Tibial nerve (tissue), 4 donors: ENCODE measurements at regions not wholly inside any gene's neighbourhood (a gene's known extent, or its start where the extent isn't known, plus 50 kb on each side); places are given as distances from the start of the nearest gene placed in this dataset.
"Not testable (repeated sequence)": the region's sequence is repeated elsewhere in the genome, so short reads cannot be mapped to it uniquely, and the experiment has no call there.

Source experiments
- DNase-seq, 2 donors: peaks; one replicate each; pipeline ENCODE4 v3.0.0-alpha.2; 2019; ENCODE audit warnings: low spot score in 2 of 2
- H3K27ac ChIP-seq, 4 donors: fragments of 200-600 bp; sonication (generic) in 3 of 4; one replicate each; pipeline ENCODE4 v1.5.1; 2017 to 2019; ENCODE audit warnings: mild to moderate bottlenecking in 1 of 4
- H3K27me3 ChIP-seq, 2 donors: fragments of 200-600 bp; sonication (generic) in 1 of 2; one replicate each; pipeline versions ENCODE4 v1.5.1 to v1.6.0; 2017 to 2019
- H3K36me3 ChIP-seq, 3 donors: fragments of 200-600 bp; sonication (generic); one replicate each; pipeline ENCODE4 v1.5.1; 2018 to 2019
- H3K4me1 ChIP-seq, 4 donors: fragments of 200-600 bp; sonication (generic) in 3 of 4; one replicate each; pipeline ENCODE4 v1.5.1; 2017 to 2019
- H3K4me3 ChIP-seq, 4 donors: fragments of 200-600 bp; sonication (generic) in 3 of 4; one replicate each; pipeline ENCODE4 v1.5.1; 2017 to 2019; ENCODE audit warnings: mild to moderate bottlenecking in 1 of 4, moderate library complexity in 1 of 4
- H3K9me3 ChIP-seq, 4 donors: fragments of 200-600 bp; sonication (generic) in 3 of 4; one replicate each; pipeline ENCODE4 v1.5.1; 2017 to 2019
- EP300 ChIP-seq, 2 donors: sonication (generic); formaldehyde crosslinking; IDR thresholded peaks; one replicate each; pipeline ENCODE4 v1.6.1; 2017; ENCODE audit warnings: antibody characterized with exemption in 2 of 2, mild to moderate bottlenecking in 1 of 2
- POLR2A ChIP-seq, 2 donors: fragments of 450-650 bp; IDR thresholded peaks; one replicate each; pipeline ENCODE4 v1.6.1; 2017; ENCODE audit warnings: antibody characterized with exemption in 2 of 2, mild to moderate bottlenecking in 2 of 2, moderate library complexity in 2 of 2
- WGBS, 2 donors: methylation state at CpG; one replicate each; pipeline ENCODE4 v1.1.5; 2018; 5-methylcytosine and 5-hydroxymethylcytosine counted together
- TF ChIP-seq, protein P1 (sequence below), 5 experiments: fragments of 200-600 bp in 3 of 5; fragments of 450-650 bp in 2 of 5; sonication (generic) in 3 of 5; IDR thresholded peaks; one replicate each; pipeline ENCODE4 v1.5.1; 2016 to 2019; ENCODE audit warnings: antibody characterized with exemption in 5 of 5, mild to moderate bottlenecking in 3 of 5, moderate library complexity in 2 of 5

- no peak overlapping the region for H3K4me3 ChIP-seq
- WGBS, 2 donors, result 43 to 51% methylated on average over 4 of the region's 4 CpGs
- no peaks in the 10 kb centered on the region for H3K4me1 ChIP-seq
- TF ChIP-seq EP300 (IDR thresholded peaks at IDR 0.05), result peak in 1 of 2 donors; percentile 52
- TF ChIP-seq, protein P1, sequence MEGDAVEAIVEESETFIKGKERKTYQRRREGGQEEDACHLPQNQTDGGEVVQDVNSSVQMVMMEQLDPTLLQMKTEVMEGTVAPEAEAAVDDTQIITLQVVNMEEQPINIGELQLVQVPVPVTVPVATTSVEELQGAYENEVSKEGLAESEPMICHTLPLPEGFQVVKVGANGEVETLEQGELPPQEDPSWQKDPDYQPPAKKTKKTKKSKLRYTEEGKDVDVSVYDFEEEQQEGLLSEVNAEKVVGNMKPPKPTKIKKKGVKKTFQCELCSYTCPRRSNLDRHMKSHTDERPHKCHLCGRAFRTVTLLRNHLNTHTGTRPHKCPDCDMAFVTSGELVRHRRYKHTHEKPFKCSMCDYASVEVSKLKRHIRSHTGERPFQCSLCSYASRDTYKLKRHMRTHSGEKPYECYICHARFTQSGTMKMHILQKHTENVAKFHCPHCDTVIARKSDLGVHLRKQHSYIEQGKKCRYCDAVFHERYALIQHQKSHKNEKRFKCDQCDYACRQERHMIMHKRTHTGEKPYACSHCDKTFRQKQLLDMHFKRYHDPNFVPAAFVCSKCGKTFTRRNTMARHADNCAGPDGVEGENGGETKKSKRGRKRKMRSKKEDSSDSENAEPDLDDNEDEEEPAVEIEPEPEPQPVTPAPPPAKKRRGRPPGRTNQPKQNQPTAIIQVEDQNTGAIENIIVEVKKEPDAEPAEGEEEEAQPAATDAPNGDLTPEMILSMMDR (IDR thresholded peaks at IDR 0.05), result no peak
- no peaks in the 10 kb centered on the region for H3K27me3 ChIP-seq
- H3K36me3 ChIP-seq, result no peaks in the 10 kb centered on the region
- peak overlapping the region in 1 of 4 donors; percentile 55 for H3K27ac ChIP-seq
- no peak for DNase-seq
- H3K9me3 ChIP-seq, result peaks cover 0 to 5% (median 0%) of the 10 kb centered on the region in 4 donors
Observed at GRCh38 chr4:72767618-72768302, 198.7 kb upstream of the ADAMTS3 start.

- H3K27me3 ChIP-seq, H3K4me1 ChIP-seq, H3K36me3 ChIP-seq, DNase-seq, H3K4me3 ChIP-seq, H3K27ac ChIP-seq, H3K9me3 ChIP-seq: not testable (repeated sequence)
- 86 to 88% methylated on average over 8 to 18 of the region's 19 CpGs for WGBS, 2 donors
Observed at GRCh38 chr4:72765788-72766187, 196.8 kb upstream of the ADAMTS3 start.

DNA sequence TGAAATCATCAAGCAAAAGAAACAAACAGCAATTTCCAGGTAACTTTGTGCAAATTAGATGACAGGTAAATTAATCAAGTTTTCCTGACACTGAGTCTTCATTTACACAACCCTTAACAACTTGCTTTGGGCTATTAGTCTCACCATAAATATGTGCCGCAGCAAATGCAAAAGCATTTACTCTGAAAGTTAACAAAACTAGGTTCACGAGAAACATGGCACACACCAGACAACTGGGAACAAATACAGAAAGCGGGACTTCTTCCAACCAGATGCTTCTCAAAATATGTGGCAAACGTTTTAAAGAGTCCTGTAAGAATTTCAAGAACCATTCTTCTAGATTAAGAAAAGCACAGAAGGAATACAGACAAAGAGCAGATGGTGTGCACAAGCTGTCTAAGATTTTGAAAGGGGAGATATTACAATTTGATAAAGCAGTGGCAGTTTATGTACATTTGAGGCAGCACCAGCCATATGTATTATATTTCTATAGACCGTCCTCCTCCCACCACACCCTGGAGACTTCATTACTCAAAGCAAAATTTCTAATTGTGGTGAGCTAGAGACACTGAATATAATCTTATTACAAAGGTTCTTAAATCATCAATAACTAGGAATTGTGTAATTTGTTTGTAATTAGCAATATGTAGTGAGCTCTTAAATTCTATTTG is 192.5 kb upstream of the ADAMTS3 start:
- H3K27ac ChIP-seq, result no peak overlapping the region
- H3K9me3 ChIP-seq, result peaks cover 0 to 5% (median 0%) of the 10 kb centered on the region in 4 donors
- no peaks in the 10 kb centered on the region for H3K36me3 ChIP-seq
- TF ChIP-seq EP300 (IDR thresholded peaks at IDR 0.05) (no peak), POLR2A (IDR thresholded peaks at IDR 0.05) (no peak)
- TF ChIP-seq, protein P1 (IDR thresholded peaks at IDR 0.05), result no peak
- no peak for DNase-seq
- no peak overlapping the region for H3K4me3 ChIP-seq
- H3K4me1 ChIP-seq, result no peaks in the 10 kb centered on the region
- 61 to 71% methylated on average over 5 of the region's 5 CpGs for WGBS, 2 donors
- H3K27me3 ChIP-seq, result no peaks in the 10 kb centered on the region

- H3K27me3 ChIP-seq, H3K36me3 ChIP-seq, H3K4me1 ChIP-seq, H3K27ac ChIP-seq, DNase-seq, H3K4me3 ChIP-seq: not testable (repeated sequence)
- peaks cover 0 to 22% (median 0%) of the 10 kb centered on the region in 4 donors for H3K9me3 ChIP-seq
Observed at GRCh38 chr4:72753414-72753813, 184.4 kb upstream of the ADAMTS3 start.

GRCh38 chr4:72744103-72744725 is 175.2 kb upstream of the ADAMTS3 start:
- Histone ChIP-seq H3K27ac (no peak overlapping the region), H3K4me1 (no peaks in the 10 kb centered on the region), H3K4me3 (no peak overlapping the region), H3K36me3 (no peaks in the 10 kb centered on the region), H3K9me3 (peaks cover 0 to 2% (median 0%) of the 10 kb centered on the region in 4 donors), H3K27me3 (no peaks in the 10 kb centered on the region)
- no peak for DNase-seq
- WGBS, 2 donors, result 94 to 100% methylated on average over 1 of the region's 1 CpG
- TF ChIP-seq POLR2A (IDR thresholded peaks at IDR 0.05) (no peak), EP300 (IDR thresholded peaks at IDR 0.05) (no peak)
- TF ChIP-seq, protein P1 (IDR thresholded peaks at IDR 0.05), result no peak

DNA sequence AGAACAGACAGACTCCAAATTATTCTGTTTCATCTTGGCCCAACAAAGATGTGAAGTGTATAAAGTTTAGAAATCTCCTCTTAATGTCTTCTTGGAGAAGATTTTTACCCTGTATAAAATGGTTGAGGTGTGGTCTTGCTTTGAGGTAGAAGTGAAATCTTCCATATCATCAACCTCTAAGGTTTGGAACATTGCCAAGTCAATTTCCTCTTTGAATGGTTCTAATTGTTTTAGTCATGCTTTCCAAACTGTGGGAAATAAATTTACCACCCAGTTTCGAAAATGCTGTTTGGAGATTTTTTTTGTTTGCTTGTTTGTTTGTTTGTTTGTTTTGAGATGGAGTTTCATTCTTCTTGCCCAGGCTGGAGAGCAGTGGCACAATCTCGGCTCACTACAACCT is 174.1 kb upstream of the ADAMTS3 start:
- H3K4me3 ChIP-seq, result no peak overlapping the region
- H3K9me3 ChIP-seq, result no peaks in the 10 kb centered on the region
- DNase-seq, result no peak
- 64 to 72% methylated on average over 2 of the region's 2 CpGs for WGBS, 2 donors
- H3K27ac ChIP-seq, result no peak overlapping the region
- no peak for TF ChIP-seq EP300 (IDR thresholded peaks at IDR 0.05)
- H3K36me3 ChIP-seq, result no peaks in the 10 kb centered on the region
- H3K4me1 ChIP-seq, result no peaks in the 10 kb centered on the region
- no peaks in the 10 kb centered on the region for H3K27me3 ChIP-seq
